DND-41 (cell line): ENCODE measurements at regions not wholly inside any gene's neighbourhood (a gene's known extent, or its start where the extent isn't known, plus 50 kb on each side); places are given as distances from the start of the nearest gene placed in this dataset.
"Not testable (repeated sequence)": the region's sequence is repeated elsewhere in the genome, so short reads cannot be mapped to it uniquely, and the experiment has no call there.

Experiments used
- ATAC-seq: fragments of 200-7000 bp; cut with Tn5 transposase; 3 replicates; pipeline ENCODE4 v1.9.1; 2021; ENCODE audit warnings: low read depth; ENCODE audit not compliant: insufficient read depth
- DNase-seq: peaks from one replicate; pipeline ENCODE4 v3.0.0-alpha.2; 2020
- H2AFZ ChIP-seq: 2 replicates; pipeline ENCODE4 v1.6.0; 2012; ENCODE audit warnings: low read depth, low read length
- H3K27ac ChIP-seq: 2 replicates; pipeline ENCODE4 v1.5.1; 2012; ENCODE audit warnings: low read length, inconsistent platforms
- H3K27me3 ChIP-seq: fragments of 200-600 bp; sonication (generic); 2 replicates; pipeline ENCODE4 v1.6.0; 2012; ENCODE audit warnings: low read length, mild to moderate bottlenecking, inconsistent platforms; ENCODE audit not compliant: insufficient read depth, poor library complexity
- H3K36me3 ChIP-seq: 2 replicates; pipeline ENCODE4 v1.5.1; 2012; ENCODE audit warnings: low read length, inconsistent platforms; ENCODE audit not compliant: insufficient read depth
- H3K4me1 ChIP-seq: 2 replicates; pipeline ENCODE4 v1.5.1; 2012; ENCODE audit warnings: mild to moderate bottlenecking, low read length; ENCODE audit not compliant: insufficient read depth
- H3K4me2 ChIP-seq: 2 replicates; pipeline ENCODE4 v1.6.0; 2012; ENCODE audit warnings: mild to moderate bottlenecking, moderate library complexity, low read length, inconsistent platforms; ENCODE audit not compliant: insufficient read depth
- H3K4me3 ChIP-seq, 2 experiments: fragments of 200-600 bp in 1 of 2; shearing (Covaris generic) in 1 of 2; 2 replicates each; pipeline ENCODE4 v1.5.1; 2012 to 2016; ENCODE audit warnings: inconsistent platforms in 2 of 2, low read length in 2 of 2, mild to moderate bottlenecking in 2 of 2, low read depth in 1 of 2, moderate library complexity in 1 of 2
- H3K79me2 ChIP-seq: 2 replicates; pipeline ENCODE4 v1.6.0; 2012; ENCODE audit warnings: low read length, inconsistent platforms; ENCODE audit not compliant: insufficient read depth
- H3K9ac ChIP-seq: 2 replicates; pipeline ENCODE4 v1.6.0; 2012; ENCODE audit warnings: low read depth, mild to moderate bottlenecking, inconsistent platforms, low read length, moderate library complexity
- H3K9me3 ChIP-seq: 2 replicates; pipeline ENCODE4 v1.5.1; 2012; ENCODE audit warnings: low read length, moderate library complexity, mild to moderate bottlenecking, inconsistent platforms; ENCODE audit not compliant: insufficient read depth, severe bottlenecking
- H4K20me1 ChIP-seq: 2 replicates; pipeline ENCODE4 v1.6.0; 2012; ENCODE audit warnings: low read length; ENCODE audit not compliant: insufficient read depth
- EZH2 ChIP-seq: IDR thresholded peaks from 3 replicates; pipeline ENCODE4 v1.6.1; 2012; ENCODE audit warnings: borderline replicate concordance, low read depth, mild to moderate bottlenecking, moderate library complexity, low read length, inconsistent platforms; ENCODE audit not compliant: severe bottlenecking
- TF ChIP-seq, protein P1 (sequence below): IDR thresholded peaks from 2 replicates; pipeline ENCODE4 v1.5.1; 2012; ENCODE audit warnings: borderline replicate concordance, low read length, moderate library complexity, mild to moderate bottlenecking; ENCODE audit not compliant: poor library complexity, severe bottlenecking; ENCODE audit errors: extremely low read depth

DNA sequence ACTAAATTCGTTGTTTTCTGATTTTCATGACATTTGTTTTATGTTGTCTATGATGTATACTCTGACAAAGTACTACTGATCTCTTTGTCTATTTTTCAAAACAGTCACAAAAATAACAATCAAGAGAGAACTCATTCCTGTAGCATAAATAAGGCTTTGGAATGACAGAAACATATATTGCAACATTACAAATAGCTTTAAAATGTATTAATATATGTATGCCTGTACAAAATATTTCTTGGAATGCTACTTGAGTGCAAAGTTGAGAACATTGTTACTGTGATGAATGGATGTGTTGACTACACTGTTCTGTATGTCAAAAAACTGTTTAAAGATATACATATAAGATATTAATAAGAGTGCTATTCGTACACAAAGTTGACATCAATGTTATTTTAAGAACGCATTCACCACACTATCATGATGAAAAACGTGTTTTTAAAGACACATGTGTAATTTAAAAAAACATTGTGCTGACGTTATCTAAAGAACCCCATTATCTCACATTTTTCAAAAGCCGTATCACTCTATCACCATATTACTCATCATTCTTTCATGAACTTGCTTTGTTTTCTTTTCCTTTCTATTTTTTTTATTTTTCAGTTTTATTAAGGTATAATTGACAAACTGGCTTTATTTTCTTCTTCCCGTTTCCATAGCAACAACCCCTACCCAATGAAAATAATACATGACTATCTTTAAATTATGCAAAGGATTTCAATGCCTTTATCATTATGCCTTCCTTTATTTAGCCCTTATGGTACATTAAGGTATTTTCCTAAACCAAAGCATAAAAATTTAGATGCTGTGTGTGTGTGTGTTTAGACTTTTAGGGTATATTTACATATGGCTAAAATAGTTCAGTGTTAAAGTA lies 918.8 kb downstream of the SLITRK1 start:
- H3K4me3 ChIP-seq = no peak overlapping the region
- ATAC-seq = no peak

DNA sequence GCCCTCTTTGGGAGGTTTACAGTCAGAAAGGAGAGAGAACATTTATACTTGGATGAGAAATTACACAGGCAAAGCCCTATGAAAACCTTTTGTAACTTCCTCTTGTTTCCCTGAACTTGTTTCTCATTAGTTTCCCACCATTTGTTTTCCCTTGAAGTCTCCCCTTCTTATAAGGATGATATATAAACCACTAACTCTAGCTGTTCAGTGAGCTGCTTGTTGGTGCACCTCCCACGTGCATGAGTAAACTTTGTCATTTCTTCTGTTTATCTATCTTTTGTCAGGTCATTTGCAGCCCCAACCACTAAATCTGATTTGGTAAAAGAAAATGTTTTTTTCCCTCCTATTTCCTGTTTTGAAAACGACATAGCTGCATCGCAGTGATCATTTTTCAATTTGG lies 919.9 kb downstream of the SLITRK1 start:
- no peak for ATAC-seq
- Histone ChIP-seq H3K27ac (no peak overlapping the region), H2AFZ (no peak overlapping the region), H3K9ac (no peak overlapping the region), H3K4me3 (no peak overlapping the region), H3K4me2 (no peak overlapping the region), H3K36me3 (no peaks in the 10 kb centered on the region), H3K27me3 (no peaks in the 10 kb centered on the region), H3K4me1 (no peaks in the 10 kb centered on the region), H4K20me1 (no peaks in the 10 kb centered on the region), H3K9me3 (no peaks in the 10 kb centered on the region), H3K79me2 (no peaks in the 10 kb centered on the region)
- TF ChIP-seq, protein P1, sequence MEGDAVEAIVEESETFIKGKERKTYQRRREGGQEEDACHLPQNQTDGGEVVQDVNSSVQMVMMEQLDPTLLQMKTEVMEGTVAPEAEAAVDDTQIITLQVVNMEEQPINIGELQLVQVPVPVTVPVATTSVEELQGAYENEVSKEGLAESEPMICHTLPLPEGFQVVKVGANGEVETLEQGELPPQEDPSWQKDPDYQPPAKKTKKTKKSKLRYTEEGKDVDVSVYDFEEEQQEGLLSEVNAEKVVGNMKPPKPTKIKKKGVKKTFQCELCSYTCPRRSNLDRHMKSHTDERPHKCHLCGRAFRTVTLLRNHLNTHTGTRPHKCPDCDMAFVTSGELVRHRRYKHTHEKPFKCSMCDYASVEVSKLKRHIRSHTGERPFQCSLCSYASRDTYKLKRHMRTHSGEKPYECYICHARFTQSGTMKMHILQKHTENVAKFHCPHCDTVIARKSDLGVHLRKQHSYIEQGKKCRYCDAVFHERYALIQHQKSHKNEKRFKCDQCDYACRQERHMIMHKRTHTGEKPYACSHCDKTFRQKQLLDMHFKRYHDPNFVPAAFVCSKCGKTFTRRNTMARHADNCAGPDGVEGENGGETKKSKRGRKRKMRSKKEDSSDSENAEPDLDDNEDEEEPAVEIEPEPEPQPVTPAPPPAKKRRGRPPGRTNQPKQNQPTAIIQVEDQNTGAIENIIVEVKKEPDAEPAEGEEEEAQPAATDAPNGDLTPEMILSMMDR = no peak
- TF ChIP-seq EZH2 = no peak
- no peak for DNase-seq

More for the DNA sequence above, 918.8 kb downstream of the SLITRK1 start:
- H3K4me2 ChIP-seq = no peak overlapping the region
- no peaks in the 10 kb centered on the region for H3K79me2 ChIP-seq
- no peaks in the 10 kb centered on the region for H3K4me1 ChIP-seq
- no peak overlapping the region for H2AFZ ChIP-seq
- no peak overlapping the region for H3K9ac ChIP-seq
- H3K27ac ChIP-seq = no peak overlapping the region
- no peak for DNase-seq
- no peaks in the 10 kb centered on the region for H3K9me3 ChIP-seq
- H4K20me1 ChIP-seq = no peaks in the 10 kb centered on the region
- TF ChIP-seq EZH2 = no peak
- TF ChIP-seq, protein P1 = no peak
- H3K27me3 ChIP-seq = no peaks in the 10 kb centered on the region
- H3K36me3 ChIP-seq = no peaks in the 10 kb centered on the region

DNA sequence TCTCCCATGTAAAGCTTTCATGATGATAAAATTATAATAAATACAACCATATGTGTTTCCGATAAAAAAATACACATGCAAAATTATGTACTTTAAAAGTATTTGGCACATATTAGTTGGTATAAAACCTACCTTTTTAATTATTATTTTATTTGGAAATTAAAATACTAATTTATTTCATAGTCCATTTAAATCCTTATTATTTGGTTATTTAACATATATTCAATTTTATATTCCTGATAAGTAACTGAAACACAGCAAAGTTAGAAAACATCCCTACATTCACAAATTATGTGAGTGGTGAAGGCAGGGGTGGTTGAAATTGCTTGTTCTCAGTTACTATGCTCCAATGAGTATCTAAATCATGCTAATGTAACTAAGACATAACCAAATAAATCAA lies 920.5 kb downstream of the SLITRK1 start:
- no peak for ATAC-seq
- Histone ChIP-seq H3K9ac (no peak overlapping the region), H3K27me3 (no peaks in the 10 kb centered on the region), H3K4me3 (no peak overlapping the region), H3K36me3 (no peaks in the 10 kb centered on the region), H2AFZ (no peak overlapping the region), H4K20me1 (no peaks in the 10 kb centered on the region), H3K4me1 (no peaks in the 10 kb centered on the region), H3K9me3 (no peaks in the 10 kb centered on the region), H3K79me2 (no peaks in the 10 kb centered on the region), H3K4me2 (no peak overlapping the region), H3K27ac (no peak overlapping the region)
- TF ChIP-seq EZH2 = no peak
- TF ChIP-seq, protein P1 = no peak
- no peak for DNase-seq

DNA sequence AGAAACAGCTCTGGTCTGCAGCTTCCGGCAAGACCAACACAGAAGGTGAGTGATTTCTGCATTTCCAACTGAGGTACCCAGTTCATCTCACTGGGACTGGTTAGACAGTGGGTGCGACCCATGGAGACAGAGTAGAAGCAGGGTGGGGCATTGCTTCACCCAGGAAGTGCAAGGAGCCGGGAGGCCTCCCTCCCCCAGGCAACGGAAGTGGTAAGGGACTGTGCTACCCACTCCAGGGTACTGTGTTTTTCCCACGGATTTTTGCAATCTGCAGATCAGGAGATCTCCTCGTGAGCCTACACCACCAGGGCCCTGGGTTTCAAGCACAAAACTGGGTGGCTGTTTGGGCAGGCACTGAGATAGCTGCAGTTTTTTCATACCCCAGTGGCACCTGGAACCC lies 929.9 kb downstream of the SLITRK1 start:
- not testable (repeated sequence) for H3K4me2 ChIP-seq, H3K9ac ChIP-seq, H3K36me3 ChIP-seq, H3K9me3 ChIP-seq, H4K20me1 ChIP-seq, H3K27me3 ChIP-seq, H3K4me3 ChIP-seq, H3K4me1 ChIP-seq, H3K27ac ChIP-seq, H2AFZ ChIP-seq, ATAC-seq, H3K79me2 ChIP-seq
- peak; percentile 7 for DNase-seq
